K562 (cell line): ENCODE measurements at regions not wholly inside any gene's neighbourhood (a gene's known extent, or its start where the extent isn't known, plus 50 kb on each side); places are given as distances from the start of the nearest gene placed in this dataset.

Experiments used
- ATAC-seq: fragments of 200-7000 bp; cut with Tn5 transposase; 3 replicates; pipeline ENCODE4 v1.9.1; 2020; ENCODE audit warnings: moderate library complexity
- BruUV-seq: library from RNA; stranded (reverse); fragments of 400-500 nt; replicated peaks from 2 replicates; lab custom pipeline; 2021; lab: Mats Ljungman, UMichigan
- CTCF ChIA-PET: fragments of 300-600 bp; formaldehyde crosslinking; extraction: SDS; loops from one replicate; lab custom pipeline; 2021; ENCODE audit warnings: low intra/inter-chr PET ratio; lab: Yijun Ruan, JAX
- POLR2A ChIA-PET: fragments of 300-600, 350-650 bp; sonication (Branson Sonifier 250); formaldehyde crosslinking; extraction: SDS; loops from one replicate; lab custom pipeline; 2021; ENCODE audit warnings: antibody characterized with exemption, inconsistent platforms; lab: Yijun Ruan, JAX
- DNase-seq, 4 experiments: peaks; one replicate each; pipeline versions ENCODE4 v3.0.0 to v3.0.0-alpha.2; 2011 to 2018; ENCODE audit warnings: low spot score in 3 of 4, mixed read lengths in 3 of 4; ENCODE audit errors: extremely low read depth in 1 of 4
- FAIRE-seq: peaks from 2 replicates; lab custom pipeline; 2011; peaks lifted over from hg19 to GRCh38; lab: Jason Lieb, UNC
- H2AFZ ChIP-seq: 2 replicates; pipeline ENCODE4 v1.6.0; 2011; ENCODE audit warnings: low read depth, low read length, control low read depth, inconsistent platforms
- H3K27ac ChIP-seq: fragments of 200-600 bp; 3 replicates; pipeline ENCODE4 v1.8.0; 2011; ENCODE audit warnings: low read depth, mild to moderate bottlenecking, control low read depth, inconsistent platforms, low read length, moderate library complexity, mixed read lengths; ENCODE audit errors: extremely low read depth
- H3K27me3 ChIP-seq, 2 experiments: fragments of 300-600 bp in 1 of 2; 2 replicates in 1 of 2; 3 replicates in 1 of 2; pipeline versions ENCODE4 v1.6.0 to v1.8.0; 2011; ENCODE audit warnings: inconsistent platforms in 2 of 2, low read length in 2 of 2, mild to moderate bottlenecking in 1 of 2, mixed read lengths in 1 of 2, moderate library complexity in 1 of 2; ENCODE audit not compliant: control insufficient read depth in 2 of 2, insufficient read depth in 2 of 2
- H3K36me3 ChIP-seq: fragments of 300-600 bp; 3 replicates; pipeline ENCODE4 v1.8.0; 2011; ENCODE audit warnings: mild to moderate bottlenecking, low read length, inconsistent platforms; ENCODE audit not compliant: control insufficient read depth, insufficient read depth
- H3K4me1 ChIP-seq, 2 experiments: fragments of 200-600 bp in 1 of 2; replicated peaks in 1 of 2; 2 replicates in 1 of 2; 3 replicates in 1 of 2; pipeline versions ENCODE4 v1.5.1 to v1.8.0; 2011; ENCODE audit warnings: inconsistent platforms in 2 of 2, low read length in 2 of 2, mild to moderate bottlenecking in 1 of 2, mixed read lengths in 1 of 2, moderate library complexity in 1 of 2; ENCODE audit not compliant: control insufficient read depth in 2 of 2, insufficient read depth in 2 of 2
- H3K4me2 ChIP-seq: 2 replicates; pipeline ENCODE4 v1.6.1; 2011; ENCODE audit warnings: low read length, control low read depth, inconsistent platforms, mixed read lengths; ENCODE audit not compliant: insufficient read depth
- H3K4me3 ChIP-seq: fragments of 200-600 bp; sonication (generic), shearing (Covaris generic); 2 replicates; pipeline ENCODE4 v1.5.1; 2016; ENCODE audit warnings: control low read depth, inconsistent platforms
- H3K79me2 ChIP-seq: fragments of 200-600 bp; 3 replicates; pipeline ENCODE4 v1.8.0; 2011; ENCODE audit warnings: low read length, inconsistent platforms; ENCODE audit not compliant: control insufficient read depth, insufficient read depth
- H3K9ac ChIP-seq, 2 experiments: 2 replicates each; pipeline versions ENCODE4 v1.6.0 to v1.6.1; 2011; ENCODE audit warnings: low read depth in 2 of 2, low read length in 2 of 2, control low read depth in 1 of 2, inconsistent platforms in 1 of 2, mild to moderate bottlenecking in 1 of 2, mixed read lengths in 1 of 2; ENCODE audit not compliant: insufficient read depth in 1 of 2
- H3K9me1 ChIP-seq: one replicate; pipeline ENCODE4 v1.6.0; 2011; ENCODE audit warnings: inconsistent platforms, mild to moderate bottlenecking, low read length, moderate library complexity; ENCODE audit not compliant: control insufficient read depth, insufficient read depth
- H3K9me3 ChIP-seq: replicated peaks from 2 replicates; pipeline ENCODE4 v1.5.1; 2011; ENCODE audit warnings: low read depth, low read length, inconsistent platforms; ENCODE audit not compliant: control insufficient read depth, insufficient read depth
- H4K20me1 ChIP-seq: replicated peaks from 2 replicates; pipeline ENCODE4 v1.6.1; 2011; ENCODE audit warnings: low read length, inconsistent platforms, mixed read lengths; ENCODE audit not compliant: control insufficient read depth, insufficient read depth
- AFF1 ChIP-seq, 2 experiments: fragments of 450-650 bp; IDR thresholded peaks; 2 replicates each; pipeline ENCODE4 v1.6.1; 2018; ENCODE audit warnings: mild to moderate bottlenecking in 2 of 2, low read depth in 1 of 2; ENCODE audit not compliant: partially characterized antibody in 2 of 2
- FOS ChIP-seq: IDR thresholded peaks from 3 replicates; pipeline ENCODE4 v1.6.1; 2011; ENCODE audit not compliant: insufficient read length; ENCODE audit errors: extremely low read depth
- MBD1 ChIP-seq: fragments of 250-450 bp; sonication (Bioruptor Pico); IDR thresholded peaks from 2 replicates; pipeline ENCODE4 v1.8.0; 2022; ENCODE audit warnings: inconsistent platforms
- SRSF1 ChIP-seq: fragments of 200-400 bp; formaldehyde crosslinking; IDR thresholded peaks from 2 replicates; pipeline ENCODE4 v1.6.1; 2017; ENCODE audit warnings: mild to moderate bottlenecking, low read depth, low read length, moderate library complexity
- ZNF407 ChIP-seq: fragments of 450-650 bp; IDR thresholded peaks from 2 replicates; pipeline ENCODE4 v1.6.1; 2016; ENCODE audit warnings: low read depth
- ZNF79 ChIP-seq: fragments of 250-450 bp; sonication (Bioruptor Pico); IDR thresholded peaks from 2 replicates; pipeline ENCODE4 v1.4.0; 2020; ENCODE audit warnings: low read depth, mild to moderate bottlenecking, moderate library complexity
- WGBS: fragments of 100-300 bp; shearing (Covaris generic); methylation state at CpG from one replicate; pipeline ENCODE4 v1.1.6; 2016; ENCODE audit warnings: low coverage, mixed read lengths; ENCODE audit not compliant: insufficient coverage; ENCODE audit errors: missing lambda C conversion rate; 5-methylcytosine and 5-hydroxymethylcytosine counted together
- in situ Hi-C: fragments of 300-500 bp; cut with MboI; formaldehyde crosslinking; loops from 4 replicates; pipeline ENCODE4 v1.15.0; 2018; ENCODE audit warnings: inconsistent platforms, mixed read lengths
- intact Hi-C: fragments of 100-400 bp; cut with micrococcal nuclease; formaldehyde crosslinking; loops from 2 replicates; pipeline ENCODE4 v1.14.2; 2022

- no peak for TF ChIP-seq ZNF407
- no peak for TF ChIP-seq FOS
- TF ChIP-seq, all 486 proteins: peak for 0
Measured at GRCh38 chr5:116998024-116998423, 423.4 kb upstream of the SEMA6A start (continued).

- ChIA-PET CTCF (no interaction called here), POLR2A (no interaction called here)
- Histone ChIP-seq H3K79me2 (no peaks in the 10 kb centered on the region), H3K27ac (no peak overlapping the region), H3K9ac (no peak overlapping the region), H3K4me3 (no peak overlapping the region), H2AFZ (no peak overlapping the region), H3K4me2 (no peak overlapping the region), H3K9me1 (no peaks in the 10 kb centered on the region), H3K36me3 (no peaks in the 10 kb centered on the region), H3K4me1 (no peaks in the 10 kb centered on the region), H3K27me3 (no peaks in the 10 kb centered on the region), H4K20me1 (no peaks in the 10 kb centered on the region), H3K9me3 (no peaks in the 10 kb centered on the region)
- in situ Hi-C loops = no loop called here
- DNase-seq (no peak), FAIRE-seq (no peak), ATAC-seq (no peak)
- BruUV-seq = no TSS peak
- intact Hi-C loops = no loop called here
- 0% methylated on average over 2 of the region's 2 CpGs for WGBS
- TF ChIP-seq ZNF79 (CRISPR knock-in tag) = no peak
- no peak for TF ChIP-seq MBD1 (CRISPR knock-in tag)
- no peak for TF ChIP-seq AFF1 (IDR thresholded peaks at IDR 0.05; ENCODE audit: low read depth in 1 of 2, partially characterized antibody in 2 of 2)
- TF ChIP-seq SRSF1 = no peak
Measured at GRCh38 chr5:116992681-116993080, 418.1 kb upstream of the SEMA6A start.
